ENCODE measurements at regions not wholly inside any gene's neighbourhood (a gene's known extent, or its start where the extent isn't known, plus 50 kb on each side); places are given as distances from the start of the nearest gene placed in this dataset.

- H3K4me1 ChIP-seq, result peaks cover 0 to 8% of the 10 kb centered on the region in 2 donors
- H3K27me3 ChIP-seq, result no peaks in the 10 kb centered on the region
- no peak for DNase-seq (ENCODE audit: low spot score in 2 of 2)
- peak overlapping the region in 1 of 2 donors; percentile 38 for H3K4me3 ChIP-seq
- TF ChIP-seq, protein P1, sequence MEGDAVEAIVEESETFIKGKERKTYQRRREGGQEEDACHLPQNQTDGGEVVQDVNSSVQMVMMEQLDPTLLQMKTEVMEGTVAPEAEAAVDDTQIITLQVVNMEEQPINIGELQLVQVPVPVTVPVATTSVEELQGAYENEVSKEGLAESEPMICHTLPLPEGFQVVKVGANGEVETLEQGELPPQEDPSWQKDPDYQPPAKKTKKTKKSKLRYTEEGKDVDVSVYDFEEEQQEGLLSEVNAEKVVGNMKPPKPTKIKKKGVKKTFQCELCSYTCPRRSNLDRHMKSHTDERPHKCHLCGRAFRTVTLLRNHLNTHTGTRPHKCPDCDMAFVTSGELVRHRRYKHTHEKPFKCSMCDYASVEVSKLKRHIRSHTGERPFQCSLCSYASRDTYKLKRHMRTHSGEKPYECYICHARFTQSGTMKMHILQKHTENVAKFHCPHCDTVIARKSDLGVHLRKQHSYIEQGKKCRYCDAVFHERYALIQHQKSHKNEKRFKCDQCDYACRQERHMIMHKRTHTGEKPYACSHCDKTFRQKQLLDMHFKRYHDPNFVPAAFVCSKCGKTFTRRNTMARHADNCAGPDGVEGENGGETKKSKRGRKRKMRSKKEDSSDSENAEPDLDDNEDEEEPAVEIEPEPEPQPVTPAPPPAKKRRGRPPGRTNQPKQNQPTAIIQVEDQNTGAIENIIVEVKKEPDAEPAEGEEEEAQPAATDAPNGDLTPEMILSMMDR (IDR thresholded peaks at IDR 0.05), result no peak
- H3K27ac ChIP-seq, result peak overlapping the region in 1 of 2 donors; percentile 30
- intact Hi-C loops (cut with DNase I), result loop anchor here (2.0 kb wide), 1 partner anchor 41 kb away; no protein-coding TSS in a partner anchor
- peaks cover 7 to 27% of the 10 kb centered on the region in 2 donors for H3K36me3 ChIP-seq
- peaks cover 10 to 18% of the 10 kb centered on the region in 2 donors for H3K9me3 ChIP-seq
Measured at GRCh38 chr19:5251096-5252065, 89.2 kb downstream of the PTPRS start.

DNA sequence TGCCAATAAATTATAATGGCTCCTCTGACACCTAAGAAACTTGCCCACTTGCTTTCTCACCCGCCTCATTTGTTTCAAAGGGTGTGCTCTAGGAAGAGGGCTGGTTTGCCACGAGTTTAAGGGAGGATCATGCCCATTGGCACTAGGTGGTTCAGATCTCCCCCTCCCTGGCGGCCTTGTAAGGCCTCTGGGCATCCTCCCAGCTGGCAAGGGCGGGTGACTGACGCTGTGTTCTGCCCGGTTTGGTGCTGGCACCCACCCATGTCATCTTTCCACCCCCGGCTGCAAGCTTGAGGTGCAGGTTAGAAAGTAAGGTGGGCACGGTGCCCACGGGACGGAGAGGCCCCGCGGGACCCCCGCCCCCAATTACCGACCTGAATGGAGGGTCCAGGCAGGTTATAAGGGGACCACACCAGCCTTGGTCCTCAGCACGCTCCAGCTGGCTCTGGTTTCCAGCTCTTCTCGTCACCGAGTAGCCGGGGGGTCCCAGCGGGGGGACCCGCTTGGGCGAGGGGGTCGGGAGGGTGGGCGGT is 90.4 kb downstream of the PTPRS start:
- TF ChIP-seq, protein P1 (IDR thresholded peaks at IDR 0.05), result no peak
- DNase-seq (ENCODE audit: low spot score in 2 of 2), result peak; percentile 34 to 87
- Histone ChIP-seq H3K27me3 (no peaks in the 10 kb centered on the region), H3K36me3 (peaks cover 0 to 22% of the 10 kb centered on the region in 2 donors), H3K9me3 (peaks cover 4 to 9% of the 10 kb centered on the region in 2 donors), H3K4me1 (peaks cover 0 to 8% of the 10 kb centered on the region in 2 donors), H3K4me3 (peak overlapping the region in 1 of 2 donors; percentile 38), H3K27ac (no peak overlapping the region)
- intact Hi-C loops (cut with DNase I), result loop anchor here (2.0 kb wide), 1 partner anchor 43 kb away; no protein-coding TSS in a partner anchor

DNA sequence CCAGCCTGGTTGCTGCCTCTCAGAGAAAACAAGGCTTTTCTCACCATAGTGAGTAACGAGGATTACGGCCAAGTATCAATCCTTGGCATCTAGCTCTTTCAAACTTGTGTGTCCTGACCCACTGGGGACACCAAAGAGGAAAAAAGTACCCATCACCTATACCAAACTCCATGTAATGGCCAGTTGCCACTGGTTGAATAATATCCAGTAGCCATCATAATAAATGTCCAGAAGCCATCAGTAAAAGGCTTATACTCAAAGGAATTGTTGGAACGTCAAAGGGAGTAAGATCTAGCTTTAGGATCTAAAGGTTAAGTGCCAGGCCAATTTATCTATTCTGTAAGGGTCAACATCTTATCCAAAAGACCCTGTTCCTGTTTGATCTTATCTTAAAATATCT is 91.1 kb downstream of the PTPRS start:
- Histone ChIP-seq H3K4me1 (peaks cover 0 to 8% of the 10 kb centered on the region in 2 donors), H3K27ac (no peak overlapping the region), H3K4me3 (no peak overlapping the region), H3K36me3 (peaks cover 0 to 16% of the 10 kb centered on the region in 2 donors), H3K9me3 (peaks cover 0 to 2% of the 10 kb centered on the region in 2 donors), H3K27me3 (no peaks in the 10 kb centered on the region)
- TF ChIP-seq, protein P1 (IDR thresholded peaks at IDR 0.05), result no peak
- intact Hi-C loops (cut with DNase I), result no loop called here
- DNase-seq (ENCODE audit: low spot score in 2 of 2), result no peak

- TF ChIP-seq, protein P1 (IDR thresholded peaks at IDR 0.05), result no peak
Measured at GRCh38 chr19:5247957-5248705, 92.5 kb downstream of the PTPRS start.

GRCh38 chr19:5246554-5247155 is 94.0 kb downstream of the PTPRS start:
- TF ChIP-seq, protein P1 (IDR thresholded peaks at IDR 0.05), result no peak
- H3K4me3 ChIP-seq, result no peak overlapping the region
- H3K36me3 ChIP-seq, result peaks cover 13 to 25% of the 10 kb centered on the region in 2 donors
- intact Hi-C loops (cut with DNase I), result no loop called here
- DNase-seq (ENCODE audit: low spot score in 2 of 2), result no peak
- no peaks in the 10 kb centered on the region for H3K27me3 ChIP-seq
- peaks cover 0 to 6% of the 10 kb centered on the region in 2 donors for H3K4me1 ChIP-seq
- H3K9me3 ChIP-seq, result no peaks in the 10 kb centered on the region
- H3K27ac ChIP-seq, result no peak overlapping the region

More at GRCh38 chr19:5247957-5248705, 92.5 kb downstream of the PTPRS start:
- no peaks in the 10 kb centered on the region for H3K9me3 ChIP-seq
- intact Hi-C loops (cut with DNase I), result no loop called here
- peaks cover 0 to 6% of the 10 kb centered on the region in 2 donors for H3K4me1 ChIP-seq
- H3K27me3 ChIP-seq, result no peaks in the 10 kb centered on the region
- H3K4me3 ChIP-seq, result no peak overlapping the region
- no peak for DNase-seq (ENCODE audit: low spot score in 2 of 2)
- H3K36me3 ChIP-seq, result peaks cover 13 to 25% of the 10 kb centered on the region in 2 donors
- no peak overlapping the region for H3K27ac ChIP-seq

Data from ascending aorta (tissue), 2 donors.